IMR-90 (cell line): ENCODE measurements at regions not wholly inside any gene's neighbourhood (a gene's known extent, or its start where the extent isn't known, plus 50 kb on each side); places are given as distances from the start of the nearest gene placed in this dataset.

Experiments used
- BHLHE40 ChIP-seq: fragments of 150-350 bp; IDR thresholded peaks from 2 replicates; pipeline ENCODE4 v1.6.1; 2016; ENCODE audit warnings: mild to moderate bottlenecking, low read depth, low read length
- CHD1 ChIP-seq: IDR thresholded peaks from 2 replicates; pipeline ENCODE4 v1.6.1; 2012; ENCODE audit warnings: low read depth, low read length, improper control_type of control experiment
- MAFK ChIP-seq: IDR thresholded peaks from 2 replicates; pipeline ENCODE4 v1.6.1; 2012; ENCODE audit warnings: low read depth, low read length, improper control_type of control experiment
- NFE2L2 ChIP-seq: fragments of 150-350 bp; IDR thresholded peaks from 2 replicates; pipeline ENCODE4 v1.6.1; 2016; ENCODE audit warnings: low read depth, mild to moderate bottlenecking, low read length
- POLR2A ChIP-seq: IDR thresholded peaks from 2 replicates; pipeline ENCODE4 v1.6.1; 2012; ENCODE audit warnings: mild to moderate bottlenecking, low read depth, low read length
- TF ChIP-seq, protein P1 (sequence below): conservative IDR thresholded peaks from 2 replicates; pipeline ENCODE4 v1.5.1; 2012; ENCODE audit warnings: mild to moderate bottlenecking, low read depth, low read length, improper control_type of control experiment

- TF ChIP-seq, protein P1, sequence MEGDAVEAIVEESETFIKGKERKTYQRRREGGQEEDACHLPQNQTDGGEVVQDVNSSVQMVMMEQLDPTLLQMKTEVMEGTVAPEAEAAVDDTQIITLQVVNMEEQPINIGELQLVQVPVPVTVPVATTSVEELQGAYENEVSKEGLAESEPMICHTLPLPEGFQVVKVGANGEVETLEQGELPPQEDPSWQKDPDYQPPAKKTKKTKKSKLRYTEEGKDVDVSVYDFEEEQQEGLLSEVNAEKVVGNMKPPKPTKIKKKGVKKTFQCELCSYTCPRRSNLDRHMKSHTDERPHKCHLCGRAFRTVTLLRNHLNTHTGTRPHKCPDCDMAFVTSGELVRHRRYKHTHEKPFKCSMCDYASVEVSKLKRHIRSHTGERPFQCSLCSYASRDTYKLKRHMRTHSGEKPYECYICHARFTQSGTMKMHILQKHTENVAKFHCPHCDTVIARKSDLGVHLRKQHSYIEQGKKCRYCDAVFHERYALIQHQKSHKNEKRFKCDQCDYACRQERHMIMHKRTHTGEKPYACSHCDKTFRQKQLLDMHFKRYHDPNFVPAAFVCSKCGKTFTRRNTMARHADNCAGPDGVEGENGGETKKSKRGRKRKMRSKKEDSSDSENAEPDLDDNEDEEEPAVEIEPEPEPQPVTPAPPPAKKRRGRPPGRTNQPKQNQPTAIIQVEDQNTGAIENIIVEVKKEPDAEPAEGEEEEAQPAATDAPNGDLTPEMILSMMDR = no peak
- no peak for TF ChIP-seq BHLHE40
- no peak for TF ChIP-seq POLR2A
- no peak for TF ChIP-seq MAFK
- no peak for TF ChIP-seq CHD1
- no peak for TF ChIP-seq NFE2L2
Observed at GRCh38 chr10:69738071-69738470, 63.6 kb upstream of the COL13A1 start.
